ENCODE measurements at regions not wholly inside any gene's neighbourhood (a gene's known extent, or its start where the extent isn't known, plus 50 kb on each side); places are given as distances from the start of the nearest gene placed in this dataset.

DNA sequence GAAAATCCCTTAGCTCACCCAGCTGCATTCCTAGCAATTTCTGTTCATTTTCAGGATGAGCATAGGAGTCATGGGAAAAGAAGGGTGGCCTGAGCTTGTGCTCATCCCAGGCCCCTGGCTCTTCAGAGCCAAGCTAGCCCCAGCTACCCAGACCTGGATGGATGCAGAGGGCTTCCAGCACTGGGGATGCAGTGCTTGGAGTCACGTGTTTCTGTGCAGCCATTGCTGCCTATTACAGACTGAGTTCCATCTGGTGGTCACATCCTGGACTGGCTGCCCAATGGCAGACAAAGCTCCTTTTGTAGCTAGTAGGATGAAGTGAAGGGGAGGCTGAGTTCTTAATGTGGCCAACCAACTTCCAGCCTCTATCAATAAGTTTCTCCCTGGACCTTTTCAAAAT is 54.2 kb upstream of the JDP2 start:
- TF ChIP-seq, protein P1, sequence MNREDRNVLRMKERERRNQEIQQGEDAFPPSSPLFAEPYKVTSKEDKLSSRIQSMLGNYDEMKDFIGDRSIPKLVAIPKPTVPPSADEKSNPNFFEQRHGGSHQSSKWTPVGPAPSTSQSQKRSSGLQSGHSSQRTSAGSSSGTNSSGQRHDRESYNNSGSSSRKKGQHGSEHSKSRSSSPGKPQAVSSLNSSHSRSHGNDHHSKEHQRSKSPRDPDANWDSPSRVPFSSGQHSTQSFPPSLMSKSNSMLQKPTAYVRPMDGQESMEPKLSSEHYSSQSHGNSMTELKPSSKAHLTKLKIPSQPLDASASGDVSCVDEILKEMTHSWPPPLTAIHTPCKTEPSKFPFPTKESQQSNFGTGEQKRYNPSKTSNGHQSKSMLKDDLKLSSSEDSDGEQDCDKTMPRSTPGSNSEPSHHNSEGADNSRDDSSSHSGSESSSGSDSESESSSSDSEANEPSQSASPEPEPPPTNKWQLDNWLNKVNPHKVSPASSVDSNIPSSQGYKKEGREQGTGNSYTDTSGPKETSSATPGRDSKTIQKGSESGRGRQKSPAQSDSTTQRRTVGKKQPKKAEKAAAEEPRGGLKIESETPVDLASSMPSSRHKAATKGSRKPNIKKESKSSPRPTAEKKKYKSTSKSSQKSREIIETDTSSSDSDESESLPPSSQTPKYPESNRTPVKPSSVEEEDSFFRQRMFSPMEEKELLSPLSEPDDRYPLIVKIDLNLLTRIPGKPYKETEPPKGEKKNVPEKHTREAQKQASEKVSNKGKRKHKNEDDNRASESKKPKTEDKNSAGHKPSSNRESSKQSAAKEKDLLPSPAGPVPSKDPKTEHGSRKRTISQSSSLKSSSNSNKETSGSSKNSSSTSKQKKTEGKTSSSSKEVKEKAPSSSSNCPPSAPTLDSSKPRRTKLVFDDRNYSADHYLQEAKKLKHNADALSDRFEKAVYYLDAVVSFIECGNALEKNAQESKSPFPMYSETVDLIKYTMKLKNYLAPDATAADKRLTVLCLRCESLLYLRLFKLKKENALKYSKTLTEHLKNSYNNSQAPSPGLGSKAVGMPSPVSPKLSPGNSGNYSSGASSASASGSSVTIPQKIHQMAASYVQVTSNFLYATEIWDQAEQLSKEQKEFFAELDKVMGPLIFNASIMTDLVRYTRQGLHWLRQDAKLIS (CRISPR knock-in tag; IDR thresholded peaks at IDR 0.05), result no peak
- no peak for TF ChIP-seq ZNF444 (CRISPR knock-in tag; IDR thresholded peaks at IDR 0.05)
- no peak for TF ChIP-seq TCF3 (CRISPR knock-in tag; IDR thresholded peaks at IDR 0.05)
- TF ChIP-seq, protein P2, sequence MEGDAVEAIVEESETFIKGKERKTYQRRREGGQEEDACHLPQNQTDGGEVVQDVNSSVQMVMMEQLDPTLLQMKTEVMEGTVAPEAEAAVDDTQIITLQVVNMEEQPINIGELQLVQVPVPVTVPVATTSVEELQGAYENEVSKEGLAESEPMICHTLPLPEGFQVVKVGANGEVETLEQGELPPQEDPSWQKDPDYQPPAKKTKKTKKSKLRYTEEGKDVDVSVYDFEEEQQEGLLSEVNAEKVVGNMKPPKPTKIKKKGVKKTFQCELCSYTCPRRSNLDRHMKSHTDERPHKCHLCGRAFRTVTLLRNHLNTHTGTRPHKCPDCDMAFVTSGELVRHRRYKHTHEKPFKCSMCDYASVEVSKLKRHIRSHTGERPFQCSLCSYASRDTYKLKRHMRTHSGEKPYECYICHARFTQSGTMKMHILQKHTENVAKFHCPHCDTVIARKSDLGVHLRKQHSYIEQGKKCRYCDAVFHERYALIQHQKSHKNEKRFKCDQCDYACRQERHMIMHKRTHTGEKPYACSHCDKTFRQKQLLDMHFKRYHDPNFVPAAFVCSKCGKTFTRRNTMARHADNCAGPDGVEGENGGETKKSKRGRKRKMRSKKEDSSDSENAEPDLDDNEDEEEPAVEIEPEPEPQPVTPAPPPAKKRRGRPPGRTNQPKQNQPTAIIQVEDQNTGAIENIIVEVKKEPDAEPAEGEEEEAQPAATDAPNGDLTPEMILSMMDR (IDR thresholded peaks at IDR 0.05 in 2 of 3, conservative IDR thresholded peaks at IDR 0.05 in 1 of 3; ENCODE audit: insufficient read depth in 2 of 3, low read depth in 1 of 3, low read length in 3 of 3), result no peak
- no peak for TF ChIP-seq GABPA (tag; conservative IDR thresholded peaks at IDR 0.05; ENCODE audit: low read depth)
- TF ChIP-seq ZNF589 (CRISPR knock-in tag; IDR thresholded peaks at IDR 0.05; ENCODE audit: low read depth), result no peak
